DMS53 (cell line): ENCODE measurements at regions not wholly inside any gene's neighbourhood (a gene's known extent, or its start where the extent isn't known, plus 50 kb on each side); places are given as distances from the start of the nearest gene placed in this dataset.
"Not testable (repeated sequence)": the region's sequence is repeated elsewhere in the genome, so short reads cannot be mapped to it uniquely, and the experiment has no call there.

ENCODE experiments used
- DNase-seq: peaks from one replicate; lab custom pipeline; 2025; lab: John Stamatoyannopoulos, UW

DNA sequence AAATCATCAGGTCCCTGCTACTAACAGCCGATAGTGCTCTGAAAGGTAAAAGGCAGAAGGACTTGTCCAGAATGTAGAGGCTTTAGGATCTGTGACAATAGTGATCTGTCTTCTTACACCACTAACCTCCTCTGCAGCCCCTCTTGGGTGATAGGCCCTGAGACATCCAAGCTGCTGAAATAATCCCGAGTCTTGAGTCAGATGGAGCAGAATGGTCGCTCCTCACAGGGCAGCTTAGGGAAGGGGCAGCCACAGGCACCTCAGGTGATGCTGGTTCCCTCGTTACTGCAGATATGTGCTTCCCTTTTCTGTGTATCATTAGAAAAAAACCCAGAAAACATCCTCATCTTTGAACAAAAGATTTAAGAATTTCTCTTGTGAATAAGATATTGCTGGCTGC is 157.1 kb upstream of the DLX2 start:
- no peak for DNase-seq

DNA sequence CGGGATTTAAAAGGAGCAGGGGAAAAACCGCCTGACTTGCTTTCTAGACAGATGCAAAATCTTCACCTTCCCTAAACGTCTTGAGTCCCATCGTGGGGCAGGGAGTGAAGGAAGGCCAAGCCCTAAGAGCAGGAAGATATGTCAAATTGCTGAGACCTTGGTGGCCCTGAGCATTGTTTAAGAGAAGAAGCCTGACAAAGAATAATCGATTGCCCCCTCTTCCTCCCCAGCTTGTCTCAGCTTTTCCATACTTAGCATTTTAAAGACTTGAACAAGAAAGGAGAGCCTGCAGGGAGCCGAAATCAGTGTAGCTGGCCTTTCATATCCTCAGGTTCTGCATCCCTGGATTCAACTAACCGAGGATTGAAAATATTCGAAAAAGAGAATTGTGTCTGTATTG is 157.6 kb upstream of the DLX2 start:
- DNase-seq: no peak

DNA sequence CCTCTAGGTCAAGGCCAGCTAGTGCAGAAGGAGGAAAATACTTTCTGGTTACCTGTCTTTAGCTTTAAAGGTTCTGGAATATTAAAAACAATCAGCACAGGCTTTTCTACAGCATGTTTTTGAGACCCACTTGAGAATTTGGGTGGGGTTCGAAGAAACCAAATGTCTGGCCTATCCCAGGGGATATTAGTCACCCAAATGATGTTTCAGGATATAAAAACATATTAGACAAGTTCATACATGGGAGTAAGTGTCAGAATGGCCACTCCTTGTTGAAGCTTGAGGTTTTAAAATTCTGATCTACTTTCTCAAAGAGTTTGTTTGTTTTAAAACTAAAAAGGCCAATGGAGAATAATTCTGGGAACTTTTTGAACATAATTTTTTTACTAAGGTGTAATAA is 158.6 kb upstream of the DLX2 start:
- no peak for DNase-seq

DNA sequence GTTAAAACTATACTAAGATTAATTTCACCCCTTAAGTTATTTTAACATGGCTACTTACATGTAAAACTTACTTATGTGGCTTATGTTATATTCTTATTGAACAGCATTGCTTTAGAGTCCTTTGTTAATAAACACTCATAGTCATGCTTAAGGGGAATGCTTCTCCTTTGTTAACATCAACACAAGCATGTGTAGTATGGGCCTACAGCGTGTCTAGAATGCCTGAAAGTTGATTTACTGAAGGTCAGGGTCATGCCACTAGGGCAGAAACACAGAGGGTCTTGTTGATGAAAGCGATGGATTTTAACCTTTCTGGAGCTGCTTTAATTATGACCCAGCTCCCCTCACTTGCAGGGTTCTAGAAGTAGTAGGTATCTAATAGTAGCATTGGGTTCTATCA is 159.8 kb upstream of the DLX2 start:
- DNase-seq: no peak

DNA sequence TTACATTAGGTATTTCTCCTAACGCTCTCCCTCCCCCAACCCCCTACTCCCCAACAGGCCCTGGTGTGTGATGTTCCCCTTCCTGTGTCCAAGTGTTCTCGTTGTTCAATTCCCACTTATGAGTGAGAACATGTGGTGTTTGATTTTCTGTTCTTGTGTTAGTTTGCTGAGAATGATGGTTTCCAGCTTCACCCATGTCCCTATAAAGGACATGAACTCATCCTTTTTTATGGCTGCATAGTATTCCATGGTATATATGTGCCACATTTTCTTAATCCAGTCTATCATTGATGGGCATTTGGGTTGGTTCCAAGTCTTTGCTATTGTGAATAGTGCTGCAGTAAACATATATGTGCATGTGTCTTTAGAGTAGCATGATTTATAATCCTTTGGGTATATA is 162.1 kb upstream of the DLX2 start:
- DNase-seq: not testable (repeated sequence)

DNA sequence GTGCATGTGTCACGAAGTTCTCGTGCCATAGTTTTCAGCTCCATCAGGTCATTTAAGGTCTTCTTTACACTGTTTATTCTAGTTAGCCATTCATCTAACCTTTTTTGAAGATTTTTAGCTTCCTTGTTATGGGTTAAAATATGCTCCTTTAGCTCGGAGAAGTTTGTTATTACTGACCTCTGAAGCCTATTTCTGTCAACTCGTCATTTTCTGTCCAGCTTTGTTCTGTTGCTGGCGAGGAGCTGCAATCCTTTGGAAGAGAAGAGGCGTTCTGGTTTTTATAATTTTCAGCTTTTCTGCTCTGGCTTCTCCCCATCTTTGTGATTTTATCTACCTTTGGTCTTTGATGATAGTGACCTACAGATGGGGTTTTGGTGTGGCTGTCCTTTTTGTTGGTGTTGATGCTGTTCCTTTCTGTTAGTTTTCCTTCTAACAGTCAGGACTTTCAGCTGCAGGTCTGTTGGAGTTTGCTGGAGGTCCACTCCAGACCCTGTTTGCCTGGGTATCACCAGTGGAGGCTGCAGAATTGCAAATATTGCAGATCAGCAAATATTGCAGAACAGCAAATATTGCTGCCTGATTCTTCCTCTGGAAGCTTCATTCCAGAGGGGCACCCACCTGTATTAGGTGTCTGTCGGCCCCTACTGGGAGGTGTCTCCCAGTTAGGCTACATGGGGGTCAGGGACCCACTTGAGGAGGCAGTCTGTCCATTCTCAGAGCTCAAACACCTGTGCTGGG is 157.7 kb upstream of the ITGA6 start:
- DNase-seq: peak; percentile 40

DNA sequence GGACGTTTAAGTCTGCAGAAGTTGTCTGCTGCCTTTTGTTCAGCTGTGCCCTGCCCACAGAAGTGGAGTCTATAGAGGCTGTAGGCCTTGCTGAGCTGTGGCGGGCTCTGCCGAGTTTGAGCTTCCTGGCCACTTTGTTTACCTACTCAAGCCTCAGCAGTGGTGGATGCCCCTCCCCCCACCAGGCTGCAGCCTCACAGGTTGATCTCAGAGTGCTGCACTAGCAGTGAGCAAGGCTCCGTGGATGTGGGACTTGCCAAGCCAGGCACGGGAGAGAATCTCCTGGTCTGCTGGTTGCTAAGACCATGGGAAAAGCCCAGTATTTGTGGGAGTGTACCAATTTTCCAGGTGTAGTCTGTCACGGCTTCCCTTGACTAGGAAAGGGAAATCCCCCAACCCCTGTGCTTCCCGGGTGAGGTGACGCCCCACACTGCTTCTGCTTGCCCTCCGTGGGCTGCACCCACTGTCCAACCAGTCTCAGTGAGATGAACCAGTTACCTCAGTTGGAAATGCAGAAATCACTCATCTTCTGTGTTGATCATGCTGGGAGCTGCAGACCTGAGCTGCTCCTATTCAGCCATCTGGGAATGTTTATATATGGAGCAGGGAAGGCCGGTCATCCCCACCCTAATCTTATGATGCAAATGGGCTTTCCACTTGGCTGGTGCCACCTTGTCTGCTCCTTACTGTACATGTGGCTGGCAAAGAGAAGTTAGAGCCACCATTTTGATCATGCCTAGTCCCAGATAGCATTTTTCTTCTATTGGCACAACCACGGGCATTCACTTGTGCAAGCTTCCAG is 156.9 kb upstream of the ITGA6 start:
- peak; percentile 94 for DNase-seq

DNA sequence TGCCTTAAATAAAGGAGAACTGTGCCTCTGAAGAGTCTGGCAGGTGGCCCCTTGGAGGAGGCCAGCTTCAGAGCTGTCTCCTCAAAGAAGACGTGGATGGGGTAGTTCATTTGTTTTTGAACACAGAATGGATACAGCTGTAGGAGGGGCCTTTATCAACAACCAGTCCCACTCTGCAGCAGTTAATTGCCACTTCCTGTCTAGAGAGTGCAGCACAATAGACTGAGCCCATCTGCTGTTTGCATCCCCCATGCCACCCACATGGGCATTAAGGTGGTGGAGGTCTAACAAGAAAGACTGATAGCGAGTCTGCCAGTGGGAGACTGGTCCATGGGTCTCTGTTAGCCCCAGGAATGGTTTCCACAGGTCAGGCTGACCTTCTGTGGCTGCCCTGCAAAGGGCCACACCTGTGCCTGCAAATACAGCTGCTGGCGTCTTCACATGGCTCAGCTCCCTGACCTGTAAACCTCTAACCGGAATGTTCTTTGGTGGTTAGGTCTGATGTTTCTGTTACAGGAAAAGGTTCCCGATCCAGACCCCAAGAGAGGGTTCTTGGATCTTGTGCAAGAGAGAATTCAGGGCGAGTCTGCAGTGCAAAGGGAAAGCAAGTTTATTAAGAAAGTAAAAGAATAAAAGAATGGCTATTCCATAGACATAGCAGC is 153.3 kb upstream of the ITGA6 start:
- DNase-seq: no peak

DNA sequence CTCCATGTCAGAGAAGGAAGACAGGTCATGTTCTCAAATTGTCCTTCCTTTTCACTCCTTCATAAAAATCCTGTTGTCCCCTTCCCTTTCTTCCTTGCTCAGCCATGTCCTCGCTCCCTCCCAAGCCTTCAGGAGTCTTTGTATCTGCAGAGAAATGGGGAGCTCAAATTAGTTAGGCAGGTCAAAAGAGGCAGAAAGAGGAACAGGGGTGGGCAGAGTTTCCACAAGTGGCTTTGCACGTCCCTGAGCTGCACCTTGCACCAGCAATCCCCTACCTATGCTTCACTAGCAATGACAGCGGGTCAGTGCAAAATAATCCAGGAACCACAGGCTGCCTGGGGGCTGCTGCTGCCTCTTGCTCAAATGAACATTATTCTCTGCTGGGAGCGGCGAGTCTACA is 152.1 kb upstream of the ITGA6 start:
- DNase-seq: no peak

DNA sequence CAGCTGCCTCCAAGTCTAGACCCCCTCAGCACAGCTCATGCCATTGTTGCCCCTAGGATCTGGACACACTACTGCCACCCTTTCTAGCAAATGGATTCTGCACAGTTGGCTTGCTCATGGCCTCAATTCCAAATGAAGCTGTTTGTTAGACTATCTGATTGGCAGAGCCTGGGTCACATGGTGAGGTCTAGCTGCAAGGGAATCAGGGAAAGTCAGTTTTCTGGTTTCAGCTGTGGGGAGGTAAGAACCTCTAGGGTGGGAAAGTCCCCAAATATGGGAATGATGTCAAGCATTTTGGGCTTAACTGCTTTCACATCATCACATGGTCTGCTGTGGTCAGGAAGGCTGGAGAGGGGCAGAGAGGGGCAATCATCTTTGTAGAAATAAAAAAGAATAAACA is 150.4 kb upstream of the ITGA6 start:
- no peak for DNase-seq

DNA sequence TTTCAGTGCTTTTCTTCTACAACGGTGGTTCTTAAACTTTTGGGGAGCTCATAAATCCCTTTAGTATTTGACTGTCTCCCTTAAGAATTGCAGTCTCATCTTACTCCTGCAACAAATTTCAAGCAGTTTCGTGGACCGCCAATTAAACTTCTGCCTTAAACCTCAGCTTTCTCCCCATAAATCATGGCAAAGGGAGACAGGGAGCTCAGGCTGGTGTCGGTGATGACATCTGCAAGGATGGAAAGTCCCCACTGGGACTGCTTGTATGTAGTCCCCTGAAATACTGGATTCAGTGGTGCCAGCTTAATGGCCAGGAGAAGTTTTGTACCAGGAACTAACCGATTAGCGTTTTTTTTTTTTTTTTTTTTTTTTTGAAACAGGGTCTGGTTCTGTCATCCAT is 148.7 kb upstream of the ITGA6 start:
- DNase-seq: no peak

DNA sequence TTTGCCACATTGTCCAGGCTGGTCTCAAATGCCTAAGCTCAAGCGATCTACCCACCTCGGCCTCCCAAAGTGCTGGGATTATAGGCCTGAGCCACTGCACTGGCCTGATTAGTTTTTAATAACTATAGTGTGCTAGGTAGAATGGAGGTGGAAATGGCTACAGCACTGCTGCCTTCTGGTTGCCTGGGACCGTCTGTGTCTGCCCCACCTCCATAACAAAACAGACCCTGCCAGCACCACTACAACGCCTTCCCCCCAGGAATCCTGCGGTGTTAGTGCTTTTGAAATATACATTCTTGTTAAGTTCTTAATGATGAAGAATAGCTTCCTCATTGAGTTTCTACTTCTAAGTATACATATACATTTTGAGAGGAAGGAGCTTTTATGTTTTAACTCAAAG is 148.2 kb upstream of the ITGA6 start:
- no peak for DNase-seq

DNA sequence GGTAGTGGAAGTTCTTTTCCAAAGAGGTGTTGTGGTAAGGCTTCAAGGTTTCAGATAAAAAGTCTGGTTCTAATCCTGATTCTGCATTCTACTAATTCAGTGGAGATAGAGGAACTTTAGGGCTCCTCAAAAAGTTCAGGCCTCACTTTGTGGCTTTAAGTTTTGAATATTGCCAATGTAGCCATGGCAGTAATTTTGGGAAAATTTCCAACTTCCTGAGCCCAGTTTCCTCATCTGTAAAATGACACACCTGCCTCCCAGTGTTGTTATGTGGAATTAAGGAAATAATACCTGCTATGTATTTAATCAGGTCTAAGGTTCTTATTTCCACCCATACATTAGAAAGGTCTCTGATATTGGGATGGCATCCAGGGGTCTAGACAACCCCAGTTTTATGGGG is 147.6 kb upstream of the ITGA6 start:
- DNase-seq: peak; percentile 30

DNA sequence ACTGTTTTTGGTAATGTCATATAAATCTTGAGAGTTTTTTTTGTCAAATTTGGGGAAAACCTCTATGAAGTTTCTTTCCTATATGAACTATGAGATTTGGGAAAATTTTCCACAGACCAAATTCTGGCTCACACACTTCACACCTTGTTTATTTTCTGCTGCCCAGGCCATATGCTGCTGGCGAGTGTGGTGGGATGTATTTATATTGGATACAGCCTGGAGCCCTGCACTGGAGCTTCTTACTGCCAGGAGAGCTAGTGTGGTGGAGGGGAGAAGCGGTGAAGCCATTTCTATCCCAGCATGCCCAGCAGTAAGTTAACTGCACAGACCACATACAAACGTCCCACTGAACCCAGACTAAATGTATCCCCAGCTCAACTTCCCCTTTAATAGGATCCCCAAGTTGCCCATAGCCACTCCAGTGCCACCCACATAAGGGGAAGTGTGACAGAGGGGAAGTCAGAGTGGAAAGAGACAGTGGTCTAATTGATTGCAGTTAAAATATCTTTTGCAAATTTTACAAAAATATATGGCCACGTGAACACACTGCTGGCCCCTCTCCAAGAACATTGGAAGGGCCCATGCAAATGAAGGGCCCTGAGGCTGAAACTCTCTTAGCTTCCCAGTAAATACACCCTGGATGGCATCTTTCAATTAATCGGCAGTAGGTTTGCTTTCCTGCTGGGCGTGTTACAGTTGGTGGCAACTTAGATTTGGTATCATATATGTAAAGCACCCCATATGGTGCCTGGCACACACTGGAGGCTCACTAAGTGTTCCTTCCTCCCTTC is 146.6 kb upstream of the ITGA6 start:
- no peak for DNase-seq

DNA sequence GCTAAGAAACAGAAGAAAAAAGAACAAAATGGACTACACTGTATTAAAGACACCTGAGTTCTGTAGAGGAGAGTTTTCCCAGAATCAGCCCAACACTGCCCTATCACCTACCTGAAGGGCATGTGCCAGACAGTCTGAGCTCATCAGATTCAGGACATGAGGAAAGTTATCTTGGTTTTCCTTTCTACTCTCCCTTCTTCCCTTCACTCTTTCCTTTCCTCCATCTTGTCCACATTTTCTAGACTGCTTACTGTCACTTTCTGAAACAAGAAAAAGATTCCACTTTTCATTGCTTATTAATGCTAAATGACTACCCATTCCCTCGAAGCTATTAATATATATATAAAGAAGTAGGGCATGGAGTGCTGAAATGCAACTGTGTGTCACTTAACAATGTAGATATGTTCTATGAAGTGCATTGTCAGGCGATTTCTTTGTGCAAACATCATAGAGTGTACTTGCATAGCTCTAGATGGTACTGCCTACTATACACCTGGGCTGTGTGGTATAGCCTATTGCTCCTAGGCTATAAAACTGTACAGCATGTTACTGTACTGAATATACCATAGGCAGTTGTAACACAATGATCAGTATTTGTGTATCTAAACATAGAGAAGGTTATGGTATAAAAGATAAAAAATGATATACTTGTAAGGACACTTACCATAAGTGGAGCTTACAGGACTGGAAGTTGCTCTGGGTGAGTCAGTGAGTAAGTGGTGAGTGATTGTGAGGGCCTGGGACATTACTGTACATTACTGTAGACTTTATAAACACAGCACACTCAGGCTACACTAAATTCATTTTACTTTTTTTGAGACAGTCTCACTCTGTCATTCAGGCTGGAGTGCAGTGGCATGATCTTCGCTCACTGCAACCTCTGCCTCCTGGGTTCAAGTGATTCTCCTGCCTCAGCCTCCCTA is 145.5 kb upstream of the ITGA6 start:
- peak; percentile 32 for DNase-seq

DNA sequence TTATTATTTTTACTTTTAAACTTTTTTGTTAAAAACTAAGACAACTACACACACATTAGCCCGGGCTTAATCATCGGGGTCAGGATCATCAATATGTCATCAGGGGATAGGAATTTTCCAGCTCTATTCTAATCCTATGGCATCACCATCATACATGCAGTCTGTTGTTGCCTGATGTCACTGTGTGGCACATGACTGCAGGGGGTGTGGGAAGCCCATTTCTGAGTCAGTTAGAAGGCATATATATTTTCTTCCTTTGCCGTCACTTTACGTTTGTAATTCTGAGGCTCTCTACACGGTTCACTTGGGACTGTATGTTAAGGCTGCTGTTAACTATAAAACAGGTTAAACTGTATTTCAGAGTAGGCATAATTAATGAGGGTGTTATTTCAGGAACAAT is 144.4 kb upstream of the ITGA6 start:
- DNase-seq: no peak

DNA sequence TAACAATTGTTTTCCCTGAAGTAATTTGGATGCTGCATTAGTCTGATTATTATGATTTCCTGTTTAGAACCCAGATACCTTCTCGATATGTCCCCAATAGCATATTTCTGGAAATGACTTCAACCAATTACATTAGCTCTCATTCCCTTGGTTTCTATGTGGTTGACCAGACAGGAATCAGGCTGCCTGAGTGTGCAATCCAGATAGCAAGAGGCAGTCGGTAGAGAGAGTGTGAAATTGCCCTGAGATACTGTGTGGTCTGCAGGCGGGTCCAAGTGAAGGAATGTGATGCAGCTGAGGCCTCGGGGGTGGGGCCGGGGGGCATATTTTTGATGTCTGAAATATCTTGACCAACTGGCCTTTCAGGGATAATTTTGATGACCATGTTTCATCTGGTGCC is 143.9 kb upstream of the ITGA6 start:
- DNase-seq: no peak

DNA sequence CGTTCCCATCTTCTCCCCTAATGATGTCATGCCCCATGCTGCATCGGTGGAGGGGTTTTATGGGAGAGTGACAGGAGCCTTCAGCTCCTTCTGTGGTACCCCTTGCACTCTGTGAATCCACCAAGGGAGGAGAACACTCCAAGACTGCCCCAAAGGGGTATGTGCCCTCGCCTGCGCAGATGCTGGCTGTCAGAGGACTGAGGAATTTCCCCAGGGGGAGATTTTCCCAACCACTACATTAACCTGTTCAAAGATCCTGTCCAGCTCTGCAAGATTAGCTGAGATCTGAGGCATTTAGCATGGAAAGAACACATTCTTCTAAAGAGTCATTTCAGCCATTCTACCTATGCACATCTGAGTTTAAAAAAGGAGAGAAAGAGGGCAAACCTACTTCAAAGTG is 143.2 kb upstream of the ITGA6 start:
- no peak for DNase-seq

DNA sequence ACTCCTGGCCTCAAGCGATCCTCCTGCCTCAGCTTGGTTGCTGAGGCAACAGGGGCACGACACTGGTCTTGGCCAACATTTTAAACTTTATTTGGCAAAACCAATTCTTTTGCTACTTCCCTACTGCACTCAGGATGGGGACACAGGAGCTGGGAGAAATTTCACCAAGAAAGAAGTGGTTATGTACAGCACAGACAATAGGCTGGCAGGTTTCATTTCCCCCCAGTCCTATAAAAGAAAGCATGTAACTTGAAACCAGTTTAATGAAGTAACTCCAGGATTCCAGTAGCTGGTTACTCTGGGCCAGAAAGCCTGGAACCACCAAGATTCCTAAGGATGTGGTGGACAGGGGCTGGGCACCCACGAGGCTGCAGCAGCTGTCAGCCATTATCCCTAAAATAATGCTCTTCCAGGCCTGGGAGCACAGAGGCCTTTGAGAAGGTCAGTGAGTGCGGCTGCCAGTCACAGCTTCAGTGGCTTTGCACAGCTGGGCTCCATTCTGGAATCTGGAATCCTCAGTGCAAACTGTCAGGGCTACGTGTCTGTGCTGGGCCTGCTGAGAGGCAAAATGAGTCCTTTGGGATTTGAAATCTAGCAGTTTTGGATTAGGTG is 142.3 kb upstream of the ITGA6 start:
- peak; percentile 14 for DNase-seq

DNA sequence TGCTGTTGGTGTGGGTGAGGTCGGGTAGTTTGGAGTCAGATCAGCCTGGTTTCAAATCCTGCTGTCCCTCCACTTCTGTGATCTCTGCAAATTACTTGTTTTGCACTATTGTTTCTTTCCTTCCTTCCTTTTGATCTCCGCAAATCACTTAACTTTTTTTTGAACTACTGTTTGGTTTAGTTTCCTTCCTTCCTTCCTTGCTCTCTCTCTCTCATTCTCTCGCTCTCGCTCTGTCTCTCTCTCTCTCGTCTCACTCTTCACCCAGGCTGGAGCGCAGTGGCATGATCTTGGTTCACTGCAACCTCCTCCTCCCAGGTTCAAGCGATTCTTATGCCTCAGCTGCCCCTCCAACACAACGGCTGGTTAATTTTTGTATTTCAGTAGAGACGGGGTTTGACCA is 141.6 kb upstream of the ITGA6 start:
- DNase-seq: no peak

DNA sequence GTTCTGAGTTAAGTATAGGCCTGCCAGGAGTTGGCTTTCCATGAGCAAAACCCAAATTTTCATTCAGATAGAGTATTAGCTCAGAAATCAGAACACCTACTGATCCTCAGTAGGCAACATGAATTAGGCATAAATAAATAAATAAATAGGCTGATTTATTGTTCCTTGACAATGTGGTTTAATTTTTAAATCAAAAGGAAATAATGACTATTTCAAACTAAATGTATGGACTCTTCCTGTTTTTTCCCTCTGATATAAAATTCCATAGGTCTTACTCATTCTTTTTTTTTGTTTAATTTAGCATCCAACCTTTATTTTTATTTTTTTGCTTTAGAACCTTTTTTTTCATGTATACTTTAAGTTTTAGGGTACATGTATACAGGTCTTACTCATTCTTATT is 140.2 kb upstream of the ITGA6 start:
- no peak for DNase-seq
